ENCODE measurements at regions not wholly inside any gene's neighbourhood (a gene's known extent, or its start where the extent isn't known, plus 50 kb on each side); places are given as distances from the start of the nearest gene placed in this dataset.

DNA sequence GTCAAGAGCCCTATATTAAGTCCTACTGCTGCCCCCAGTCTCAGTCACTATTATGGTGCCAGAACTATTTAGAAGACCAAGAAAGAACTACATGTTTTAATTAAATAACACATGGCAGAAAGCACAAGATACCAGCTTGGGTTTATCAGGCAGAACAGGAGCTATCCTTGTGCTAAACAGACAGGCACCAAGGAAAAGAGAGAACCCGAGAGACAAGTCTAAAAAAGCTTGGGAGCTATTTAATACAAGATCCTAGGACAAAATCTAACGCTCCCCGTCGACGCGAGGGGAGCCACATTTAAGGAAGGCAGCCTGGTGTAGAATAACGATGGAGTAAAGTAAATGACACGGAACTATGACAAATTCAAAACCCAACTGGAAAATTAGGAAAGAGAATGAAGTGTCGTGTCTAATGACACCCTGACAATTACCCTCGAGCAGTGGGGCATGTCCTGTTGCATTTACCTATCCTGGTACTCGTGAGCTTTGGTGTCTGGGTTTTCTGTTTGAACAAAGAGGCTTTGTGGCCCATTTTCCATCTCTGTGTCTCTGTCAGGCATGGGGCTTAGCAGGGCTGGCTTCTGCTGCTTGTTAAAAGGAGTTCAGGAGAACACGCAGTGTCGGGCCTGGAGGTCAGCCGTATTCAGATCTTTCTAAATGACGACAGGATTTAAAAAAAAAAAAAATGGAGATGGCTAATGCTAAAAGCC, 140.6 kb downstream of the ETNK1 start:
- no peak for ATAC-seq (replicated peaks in 1 of 4)
- Histone ChIP-seq H3K9me3 (no peaks in the 10 kb centered on the region), H3K36me3 (ENCODE audit: control insufficient read depth in 2 of 2, extremely low read depth in 1 of 2, insufficient read depth in 1 of 2, low read length in 1 of 2) (no peaks in the 10 kb centered on the region), H3K27ac (ENCODE audit: low read length) (no peak overlapping the region), H3K4me1 (ENCODE audit: control insufficient read depth in 1 of 2, extremely low read depth in 1 of 2, insufficient read depth in 2 of 2, low read length in 2 of 2) (no peaks in the 10 kb centered on the region), H3K4me3 (ENCODE audit: control insufficient read depth in 1 of 2, extremely low read depth in 1 of 2, low read length in 1 of 2) (no peak overlapping the region), H3K27me3 (replicated peaks in 1 of 2; ENCODE audit: control insufficient read depth in 2 of 2, extremely low read depth in 1 of 2, insufficient read depth in 2 of 2, low read length in 1 of 2) (no peaks in the 10 kb centered on the region)
- CTCF ChIA-PET = no interaction called here
- Mint-ChIP-seq H3K36me3 (no peaks in the 10 kb centered on the region), H3K4me1 (no peaks in the 10 kb centered on the region), H3K4me3 (no peak overlapping the region), H3K27ac (no peak overlapping the region), H3K9me3 (no peaks in the 10 kb centered on the region), H3K27me3 (no peaks in the 10 kb centered on the region)
- POLR2A ChIA-PET = no interaction called here
- WGBS (ENCODE audit: insufficient coverage) = 87% methylated on average over 13 of the region's 15 CpGs
- DNase-seq = no peak

- Mint-ChIP-seq H3K36me3 (no peaks in the 10 kb centered on the region), H3K27me3 (no peaks in the 10 kb centered on the region), H3K4me3 (no peak overlapping the region), H3K4me1 (no peaks in the 10 kb centered on the region), H3K9me3 (no peaks in the 10 kb centered on the region), H3K27ac (no peak overlapping the region)
- CTCF ChIA-PET = no interaction called here
- no peaks in the 10 kb centered on the region for H3K9me3 ChIP-seq
- DNase-seq = no peak
- no peaks in the 10 kb centered on the region for H3K27me3 ChIP-seq (replicated peaks in 1 of 2; ENCODE audit: control insufficient read depth in 2 of 2, extremely low read depth in 1 of 2, insufficient read depth in 2 of 2, low read length in 1 of 2)
- H3K36me3 ChIP-seq (ENCODE audit: control insufficient read depth in 2 of 2, extremely low read depth in 1 of 2, insufficient read depth in 1 of 2, low read length in 1 of 2) = no peaks in the 10 kb centered on the region
- POLR2A ChIA-PET = no interaction called here
- no peak overlapping the region for H3K4me3 ChIP-seq (ENCODE audit: control insufficient read depth in 1 of 2, extremely low read depth in 1 of 2, low read length in 1 of 2)
- ATAC-seq (replicated peaks in 1 of 4) = no peak
- no peaks in the 10 kb centered on the region for H3K4me1 ChIP-seq (ENCODE audit: control insufficient read depth in 1 of 2, extremely low read depth in 1 of 2, insufficient read depth in 2 of 2, low read length in 2 of 2)
- no peak overlapping the region for H3K27ac ChIP-seq (ENCODE audit: low read length)
- no CpG with 5 or more reads among the region's 7 CpGs for WGBS (ENCODE audit: insufficient coverage)
Observed at GRCh38 chr12:22766911-22767420, 142.0 kb downstream of the ETNK1 start.

GRCh38 chr12:22781339-22781738, 156.4 kb downstream of the ETNK1 start:
- no peak overlapping the region for H3K4me3 Mint-ChIP-seq
- peaks cover 6 to 8% of the 10 kb centered on the region in 2 donors for H3K27me3 Mint-ChIP-seq
- no peak overlapping the region for H3K27ac Mint-ChIP-seq
- 92% methylated on average over 2 of the region's 3 CpGs for WGBS (ENCODE audit: insufficient coverage)
- CTCF ChIA-PET = no interaction called here
- Histone ChIP-seq H3K4me3 (ENCODE audit: control insufficient read depth in 1 of 2, extremely low read depth in 1 of 2, low read length in 1 of 2) (no peak overlapping the region), H3K27me3 (replicated peaks in 1 of 2; ENCODE audit: control insufficient read depth in 2 of 2, extremely low read depth in 1 of 2, insufficient read depth in 2 of 2, low read length in 1 of 2) (no peaks in the 10 kb centered on the region), H3K27ac (ENCODE audit: low read length) (no peak overlapping the region), H3K4me1 (ENCODE audit: control insufficient read depth in 1 of 2, extremely low read depth in 1 of 2, insufficient read depth in 2 of 2, low read length in 2 of 2) (no peaks in the 10 kb centered on the region), H3K9me3 (no peaks in the 10 kb centered on the region), H3K36me3 (ENCODE audit: control insufficient read depth in 2 of 2, extremely low read depth in 1 of 2, insufficient read depth in 1 of 2, low read length in 1 of 2) (no peaks in the 10 kb centered on the region)
- DNase-seq (no peak), ATAC-seq (replicated peaks in 1 of 4) (no peak)
- H3K4me1 Mint-ChIP-seq = no peaks in the 10 kb centered on the region
- H3K9me3 Mint-ChIP-seq = peaks cover 0 to 2% (median 0%) of the 10 kb centered on the region in 3 donors
- POLR2A ChIA-PET = no interaction called here
- H3K36me3 Mint-ChIP-seq = no peaks in the 10 kb centered on the region

DNA sequence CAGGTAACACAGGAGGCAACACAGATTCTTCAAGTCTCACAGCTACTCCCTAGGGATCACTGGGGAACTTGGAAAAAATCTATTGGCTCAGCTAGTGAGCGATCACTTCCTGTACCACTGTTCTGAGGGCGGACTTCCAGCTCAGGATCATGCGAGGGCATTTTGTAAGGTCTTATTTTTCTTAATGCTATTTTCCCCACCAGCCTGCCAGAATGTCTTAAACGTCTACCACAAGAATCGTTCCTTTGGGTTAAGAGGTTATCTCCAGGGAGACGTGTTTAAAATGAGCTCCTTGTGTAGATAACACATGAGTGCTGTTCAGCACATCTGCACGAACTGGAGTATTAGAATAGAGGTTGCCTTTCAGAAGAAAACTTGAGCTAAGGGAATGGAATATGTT, 162.6 kb downstream of the ETNK1 start:
- no peaks in the 10 kb centered on the region for H3K27me3 ChIP-seq (replicated peaks in 1 of 2; ENCODE audit: control insufficient read depth in 2 of 2, extremely low read depth in 1 of 2, insufficient read depth in 2 of 2, low read length in 1 of 2)
- H3K9me3 ChIP-seq = no peaks in the 10 kb centered on the region
- POLR2A ChIA-PET = no interaction called here
- H3K4me3 ChIP-seq (ENCODE audit: control insufficient read depth in 1 of 2, extremely low read depth in 1 of 2, low read length in 1 of 2) = no peak overlapping the region
- no peak overlapping the region for H3K27ac ChIP-seq (ENCODE audit: low read length)
- Mint-ChIP-seq H3K9me3 (peaks cover 0 to 9% (median 0%) of the 10 kb centered on the region in 3 donors), H3K4me3 (no peak overlapping the region), H3K27ac (no peak overlapping the region), H3K4me1 (no peaks in the 10 kb centered on the region), H3K36me3 (no peaks in the 10 kb centered on the region), H3K27me3 (peaks cover 4 to 8% of the 10 kb centered on the region in 2 donors)
- no peaks in the 10 kb centered on the region for H3K36me3 ChIP-seq (ENCODE audit: control insufficient read depth in 2 of 2, extremely low read depth in 1 of 2, insufficient read depth in 1 of 2, low read length in 1 of 2)
- CTCF ChIA-PET = interaction anchor here in 1 of 2 donors (0.6 kb wide), 1 partner anchor 7 kb away, joined by 3 read pairs; no protein-coding TSS in a partner anchor
- DNase-seq (no peak), ATAC-seq (replicated peaks in 1 of 4) (no peak)
- H3K4me1 ChIP-seq (ENCODE audit: control insufficient read depth in 1 of 2, extremely low read depth in 1 of 2, insufficient read depth in 2 of 2, low read length in 2 of 2) = no peaks in the 10 kb centered on the region
- 82% methylated on average over 5 of the region's 7 CpGs for WGBS (ENCODE audit: insufficient coverage)

- H3K9me3 ChIP-seq = no peaks in the 10 kb centered on the region
- no peaks in the 10 kb centered on the region for H3K4me1 Mint-ChIP-seq
- no peak overlapping the region for H3K4me3 ChIP-seq (ENCODE audit: control insufficient read depth in 1 of 2, extremely low read depth in 1 of 2, low read length in 1 of 2)
- ChIA-PET POLR2A (no interaction called here), CTCF (no interaction called here)
- DNase-seq = no peak
- no peak for ATAC-seq (replicated peaks in 1 of 4)
- WGBS (ENCODE audit: insufficient coverage) = no CpG with 5 or more reads among the region's 3 CpGs
- no peak overlapping the region for H3K4me3 Mint-ChIP-seq
- H3K9me3 Mint-ChIP-seq = peaks cover 0 to 9% (median 0%) of the 10 kb centered on the region in 3 donors
- no peak overlapping the region for H3K27ac ChIP-seq (ENCODE audit: low read length)
- no peaks in the 10 kb centered on the region for H3K27me3 ChIP-seq (replicated peaks in 1 of 2; ENCODE audit: control insufficient read depth in 2 of 2, extremely low read depth in 1 of 2, insufficient read depth in 2 of 2, low read length in 1 of 2)
- no peak overlapping the region for H3K27ac Mint-ChIP-seq
- H3K4me1 ChIP-seq (ENCODE audit: control insufficient read depth in 1 of 2, extremely low read depth in 1 of 2, insufficient read depth in 2 of 2, low read length in 2 of 2) = no peaks in the 10 kb centered on the region
- H3K27me3 Mint-ChIP-seq = peaks cover 6 to 8% of the 10 kb centered on the region in 2 donors
- no peaks in the 10 kb centered on the region for H3K36me3 ChIP-seq (ENCODE audit: control insufficient read depth in 2 of 2, extremely low read depth in 1 of 2, insufficient read depth in 1 of 2, low read length in 1 of 2)
- H3K36me3 Mint-ChIP-seq = no peaks in the 10 kb centered on the region
Observed at GRCh38 chr12:22788913-22789312, 163.9 kb downstream of the ETNK1 start.

DNA sequence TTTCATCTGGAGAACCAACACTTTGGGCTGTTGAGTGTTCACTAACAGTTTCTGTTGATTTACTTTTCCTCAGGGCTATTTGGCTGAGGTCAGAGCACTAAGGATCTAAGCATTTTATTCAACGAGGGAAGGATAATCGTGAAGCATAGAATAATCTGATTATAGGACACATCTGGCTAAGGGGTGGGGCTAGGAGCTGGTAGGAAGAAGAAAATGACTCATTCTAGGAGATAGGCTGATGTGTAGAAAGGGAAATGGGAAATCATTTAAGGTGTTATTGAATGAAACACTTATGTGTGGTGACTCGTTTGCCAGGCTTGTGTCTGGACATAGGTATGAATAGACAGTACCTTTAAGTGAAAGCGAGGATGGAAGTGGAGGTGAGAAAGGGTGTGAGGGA, 167.2 kb downstream of the ETNK1 start:
- H3K4me3 Mint-ChIP-seq = no peak overlapping the region
- DNase-seq (no peak), ATAC-seq (replicated peaks in 1 of 4) (no peak)
- ChIA-PET POLR2A (no interaction called here), CTCF (no interaction called here)
- no peaks in the 10 kb centered on the region for H3K4me1 Mint-ChIP-seq
- peaks cover 6 to 8% of the 10 kb centered on the region in 2 donors for H3K27me3 Mint-ChIP-seq
- H3K9me3 Mint-ChIP-seq = peaks cover 0 to 4% (median 0%) of the 10 kb centered on the region in 3 donors
- Histone ChIP-seq H3K4me3 (ENCODE audit: control insufficient read depth in 1 of 2, extremely low read depth in 1 of 2, low read length in 1 of 2) (no peak overlapping the region), H3K9me3 (no peaks in the 10 kb centered on the region), H3K4me1 (ENCODE audit: control insufficient read depth in 1 of 2, extremely low read depth in 1 of 2, insufficient read depth in 2 of 2, low read length in 2 of 2) (no peaks in the 10 kb centered on the region), H3K27me3 (replicated peaks in 1 of 2; ENCODE audit: control insufficient read depth in 2 of 2, extremely low read depth in 1 of 2, insufficient read depth in 2 of 2, low read length in 1 of 2) (no peaks in the 10 kb centered on the region), H3K27ac (ENCODE audit: low read length) (no peak overlapping the region), H3K36me3 (ENCODE audit: control insufficient read depth in 2 of 2, extremely low read depth in 1 of 2, insufficient read depth in 1 of 2, low read length in 1 of 2) (no peaks in the 10 kb centered on the region)
- no peaks in the 10 kb centered on the region for H3K36me3 Mint-ChIP-seq
- H3K27ac Mint-ChIP-seq = no peak overlapping the region
- 78% methylated on average over 4 of the region's 4 CpGs for WGBS (ENCODE audit: insufficient coverage)

Measured in T-cell (primary cell).